ENCODE measurements at regions not wholly inside any gene's neighbourhood (a gene's known extent, or its start where the extent isn't known, plus 50 kb on each side); places are given as distances from the start of the nearest gene placed in this dataset.
A peak's percentile ranks its signal among the peaks of the same experiment; 100 is the strongest.

DNA sequence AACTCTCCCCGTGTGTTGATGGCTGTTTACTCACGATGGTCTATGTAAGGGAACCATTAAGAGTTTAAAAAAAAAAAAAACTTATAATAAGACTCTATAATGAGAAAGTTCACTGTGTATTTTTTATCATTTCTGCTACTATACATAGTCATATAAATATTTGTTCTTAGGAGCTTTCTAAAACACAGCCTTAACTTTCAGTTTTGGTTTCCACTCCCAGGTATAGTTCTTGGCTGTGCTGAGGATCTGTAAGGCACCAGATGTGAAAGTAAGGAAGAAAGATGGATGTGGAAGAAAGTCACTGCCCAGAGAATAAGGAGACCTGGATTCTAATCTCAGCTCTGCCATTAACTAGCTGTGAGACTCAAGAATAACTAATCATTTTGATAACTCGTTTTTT, 101.9 kb upstream of the THBS1 start:
- ATAC-seq = no peak
- FAIRE-seq = no peak
- TF ChIP-seq, protein P1, sequence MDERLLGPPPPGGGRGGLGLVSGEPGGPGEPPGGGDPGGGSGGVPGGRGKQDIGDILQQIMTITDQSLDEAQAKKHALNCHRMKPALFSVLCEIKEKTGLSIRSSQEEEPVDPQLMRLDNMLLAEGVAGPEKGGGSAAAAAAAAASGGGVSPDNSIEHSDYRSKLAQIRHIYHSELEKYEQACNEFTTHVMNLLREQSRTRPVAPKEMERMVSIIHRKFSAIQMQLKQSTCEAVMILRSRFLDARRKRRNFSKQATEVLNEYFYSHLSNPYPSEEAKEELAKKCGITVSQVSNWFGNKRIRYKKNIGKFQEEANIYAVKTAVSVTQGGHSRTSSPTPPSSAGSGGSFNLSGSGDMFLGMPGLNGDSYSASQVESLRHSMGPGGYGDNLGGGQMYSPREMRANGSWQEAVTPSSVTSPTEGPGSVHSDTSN (CRISPR knock-in tag; IDR thresholded peaks at IDR 0.05) = no peak
- TF ChIP-seq PLRG1 (conservative IDR thresholded peaks at IDR 0.05) (no peak), ZNF766 (CRISPR knock-in tag; IDR thresholded peaks at IDR 0.05; ENCODE audit: borderline replicate concordance) (no peak), GATA4 (IDR thresholded peaks at IDR 0.05; ENCODE audit: borderline replicate concordance, low read depth) (no peak)
- POLR2A ChIA-PET = no interaction called here
- H3K36me3 ChIP-seq (replicated peaks in 1 of 2; ENCODE audit: control insufficient read depth in 1 of 2, insufficient read depth in 2 of 2, low read length in 2 of 2) = no peaks in the 10 kb centered on the region
- no peak overlapping the region for H3K27ac ChIP-seq (ENCODE audit: extremely low read length, insufficient read depth, low read length)
- no peaks in the 10 kb centered on the region for H3K4me1 ChIP-seq (ENCODE audit: insufficient read depth, low read length)
- CTCF ChIA-PET (ENCODE audit: low intra/inter-chr PET ratio, low total read pairs) = no interaction called here
- H3K4me3 ChIP-seq (replicated peaks in 1 of 3; ENCODE audit: insufficient read depth in 1 of 3, low read depth in 2 of 3, low read length in 3 of 3) = no peak overlapping the region
- H3K9ac ChIP-seq (ENCODE audit: insufficient read depth, low read depth, low read length) = no peak overlapping the region
- H3K9me3 ChIP-seq (ENCODE audit: low read length) = no peaks in the 10 kb centered on the region
- no TSS peak for BruUV-seq (replicated peaks)
- no peak for DNase-seq (ENCODE audit: low spot score)
- no peak overlapping the region for H3K4me2 ChIP-seq (ENCODE audit: low read depth, low read length)
- in situ Hi-C loops (cut with HindIII; ENCODE audit: extremely low pct_ligation_motif_present, low pct_unique_long_range_greater_than_20kb) (no loop called here), intact Hi-C loops (cut with micrococcal nuclease; ENCODE audit: unreplicated experiment) (no loop called here)
- peaks cover 0 to 4% of the 10 kb centered on the region in 2 experiments; a peak in 1 of 5 replicates for H3K27me3 ChIP-seq (ENCODE audit: control insufficient read depth in 1 of 2, insufficient read depth in 2 of 2, low read length in 2 of 2)
- 9% methylated on average over 3 of the region's 3 CpGs for WGBS (ENCODE audit: low lambda C conversion rate)
- H4K20me1 ChIP-seq (ENCODE audit: insufficient read depth, low read length) = no peaks in the 10 kb centered on the region
- no peak overlapping the region for H2AFZ ChIP-seq (ENCODE audit: low read length)
- no peaks in the 10 kb centered on the region for H3K79me2 ChIP-seq (ENCODE audit: insufficient read depth, low read length)

- POLR2A ChIA-PET = no interaction called here
- Histone ChIP-seq H3K4me1 (ENCODE audit: insufficient read depth, low read length) (no peaks in the 10 kb centered on the region), H2AFZ (ENCODE audit: low read length) (no peak overlapping the region), H3K79me2 (ENCODE audit: insufficient read depth, low read length) (no peaks in the 10 kb centered on the region), H3K36me3 (replicated peaks in 1 of 2; ENCODE audit: control insufficient read depth in 1 of 2, insufficient read depth in 2 of 2, low read length in 2 of 2) (no peaks in the 10 kb centered on the region), H3K4me2 (ENCODE audit: low read depth, low read length) (no peak overlapping the region), H3K9me3 (ENCODE audit: low read length) (no peaks in the 10 kb centered on the region), H3K4me3 (replicated peaks in 1 of 3; ENCODE audit: insufficient read depth in 1 of 3, low read depth in 2 of 3, low read length in 3 of 3) (no peak overlapping the region), H4K20me1 (ENCODE audit: insufficient read depth, low read length) (no peaks in the 10 kb centered on the region), H3K27me3 (ENCODE audit: control insufficient read depth in 1 of 2, insufficient read depth in 2 of 2, low read length in 2 of 2) (no peaks in the 10 kb centered on the region; a peak in 1 of 5 replicates), H3K9ac (ENCODE audit: insufficient read depth, low read depth, low read length) (no peak overlapping the region), H3K27ac (ENCODE audit: extremely low read length, insufficient read depth, low read length) (no peak overlapping the region)
- intact Hi-C loops (cut with micrococcal nuclease; ENCODE audit: unreplicated experiment) (no loop called here), in situ Hi-C loops (cut with HindIII; ENCODE audit: extremely low pct_ligation_motif_present, low pct_unique_long_range_greater_than_20kb) (no loop called here)
- WGBS (ENCODE audit: low lambda C conversion rate) = 54% methylated on average over 2 of the region's 2 CpGs
- ATAC-seq (no peak), DNase-seq (ENCODE audit: low spot score) (no peak), FAIRE-seq (no peak)
- CTCF ChIA-PET (ENCODE audit: low intra/inter-chr PET ratio, low total read pairs) = no interaction called here
- BruUV-seq (replicated peaks) = no TSS peak
- TF ChIP-seq MAFK (conservative IDR thresholded peaks at IDR 0.05 in 1 of 2, IDR thresholded peaks at IDR 0.05 in 1 of 2; ENCODE audit: low read length in 2 of 2) = no peak
- 0 out of 2 replicates have a peak, but pooled peaks have one; percentile 8 for TF ChIP-seq CREB1 (IDR thresholded peaks at IDR 0.05)
- TF ChIP-seq CREB1 (CRISPR knock-in tag; IDR thresholded peaks at IDR 0.05) = no peak
- TF ChIP-seq RBM22 (optimal IDR thresholded peaks at IDR 0.05; ENCODE audit: low read length) = no peak
These were observed 101.0 kb upstream of the THBS1 start for GRCh38 chr15:39479911-39480310.
